Endothelial cell of umbilical vein (primary cell): ENCODE measurements at regions not wholly inside any gene's neighbourhood (a gene's known extent, or its start where the extent isn't known, plus 50 kb on each side); places are given as distances from the start of the nearest gene placed in this dataset.

Experiments
- BruUV-seq: library from RNA; stranded (reverse); fragments of 400-500 nt; replicated peaks from 2 replicates; lab custom pipeline; 2021; lab: Mats Ljungman, UMichigan
- CTCF ChIA-PET: fragments of 300-600, 350-600 bp; sonication (Branson Sonifier 250); formaldehyde crosslinking; loops from one replicate; lab custom pipeline; 2021; ENCODE audit warnings: antibody characterized with exemption, inconsistent platforms; lab: Charles Lee
- POLR2A ChIA-PET: fragments of 300-600, 350-600 bp; sonication (Branson Sonifier 250); formaldehyde crosslinking; loops from one replicate; lab custom pipeline; 2021; ENCODE audit warnings: antibody characterized with exemption, inconsistent platforms; lab: Charles Lee
- DNase-seq: peaks from one replicate; pipeline ENCODE4 v3.0.0-alpha.2; 2011; ENCODE audit warnings: low read depth, low spot score
- FAIRE-seq: peaks from 2 replicates; lab custom pipeline; 2011; peaks lifted over from hg19 to GRCh38; lab: Jason Lieb, UNC
- H2AFZ ChIP-seq: 2 replicates; pipeline ENCODE4 v1.6.0; 2012; ENCODE audit warnings: low read depth, low read length, control low read depth, inconsistent platforms
- H3K27ac ChIP-seq: 2 replicates; pipeline ENCODE4 v1.5.1; 2011; ENCODE audit warnings: low read depth, mild to moderate bottlenecking, control low read depth, low read length, moderate library complexity; ENCODE audit not compliant: insufficient read depth
- H3K27me3 ChIP-seq, 2 experiments: 2 replicates each; pipeline versions ENCODE4 v1.6.0 to v1.6.1; 2011; ENCODE audit warnings: low read length in 2 of 2, mixed read lengths in 1 of 2; ENCODE audit not compliant: control insufficient read depth in 2 of 2, insufficient read depth in 2 of 2
- H3K36me3 ChIP-seq, 2 experiments: 2 replicates in 1 of 2; 3 replicates in 1 of 2; pipeline ENCODE4 v1.5.1; 2011; ENCODE audit warnings: low read length in 2 of 2, mild to moderate bottlenecking in 1 of 2, moderate library complexity in 1 of 2; ENCODE audit not compliant: control insufficient read depth in 2 of 2, insufficient read depth in 2 of 2; ENCODE audit errors: extremely low read depth in 1 of 2
- H3K4me1 ChIP-seq: 3 replicates; pipeline ENCODE4 v1.5.1; 2011; ENCODE audit warnings: mild to moderate bottlenecking, low read length; ENCODE audit not compliant: control insufficient read depth, insufficient read depth; ENCODE audit errors: extremely low read depth
- H3K4me2 ChIP-seq: 2 replicates; pipeline ENCODE4 v1.6.1; 2011; ENCODE audit warnings: low read length, control low read depth, mixed read lengths; ENCODE audit not compliant: insufficient read depth
- H3K4me3 ChIP-seq, 3 experiments: fragments of 200-600 bp in 1 of 3; sonication (generic), shearing (Covaris generic) in 1 of 3; replicated peaks in 1 of 3; 2 replicates each; pipeline ENCODE4 v1.5.1; 2011 to 2016; ENCODE audit warnings: control low read depth in 3 of 3, low read length in 3 of 3, mild to moderate bottlenecking in 2 of 3, inconsistent platforms in 1 of 3, low read depth in 1 of 3, moderate library complexity in 1 of 3; ENCODE audit not compliant: insufficient read depth in 1 of 3
- H3K79me2 ChIP-seq: 2 replicates; pipeline ENCODE4 v1.6.0; 2012; ENCODE audit warnings: low read length, inconsistent platforms; ENCODE audit not compliant: control insufficient read depth, insufficient read depth
- H3K9ac ChIP-seq: replicated peaks from 2 replicates; pipeline ENCODE3; 2011; ENCODE audit warnings: low read length, control low read depth; ENCODE audit not compliant: insufficient read depth; ENCODE audit errors: extremely low read depth
- H3K9me1 ChIP-seq: replicated peaks from 3 replicates; pipeline ENCODE4 v1.6.0; 2011; ENCODE audit warnings: mild to moderate bottlenecking, low read length; ENCODE audit not compliant: control insufficient read depth, insufficient read depth; ENCODE audit errors: extremely low read depth
- H3K9me3 ChIP-seq: replicated peaks from 2 replicates; pipeline ENCODE4 v1.5.1; 2012; ENCODE audit warnings: low read length, inconsistent platforms; ENCODE audit not compliant: control insufficient read depth, insufficient read depth
- H4K20me1 ChIP-seq: replicated peaks from 2 replicates; pipeline ENCODE3; 2011; ENCODE audit warnings: mild to moderate bottlenecking, low read length; ENCODE audit not compliant: control insufficient read depth, insufficient read depth; ENCODE audit errors: extremely low read depth
- FOS ChIP-seq: IDR thresholded peaks from 2 replicates; pipeline ENCODE4 v1.6.1; 2011; ENCODE audit warnings: mild to moderate bottlenecking, low read length, moderate library complexity, borderline replicate concordance; ENCODE audit not compliant: insufficient read depth
- GATA2 ChIP-seq: IDR thresholded peaks from 2 replicates; pipeline ENCODE4 v1.7.0; 2011; ENCODE audit warnings: low read depth, mild to moderate bottlenecking, moderate library complexity, mixed read lengths, low read length; ENCODE audit not compliant: insufficient read length, insufficient read depth
- JUN ChIP-seq: IDR thresholded peaks from 2 replicates; pipeline ENCODE4 v1.6.1; 2011; ENCODE audit warnings: borderline replicate concordance, low read depth; ENCODE audit not compliant: insufficient read length, insufficient read depth
- POLR2AphosphoS5 ChIP-seq: IDR thresholded peaks from 2 replicates; pipeline ENCODE4 v1.6.1; 2012; ENCODE audit warnings: low read depth, mild to moderate bottlenecking, control low read depth, low read length, moderate library complexity; ENCODE audit not compliant: insufficient read depth
- dilution Hi-C: fragments of 300-500 bp; cut with MboI; formaldehyde crosslinking; loops from one replicate; pipeline ENCODE4 v1.15.0; 2019; ENCODE audit warnings: low sequenced_read_pairs; ENCODE audit not compliant: extremely low pct_ligation_motif_present
- intact Hi-C: fragments of 100-400 bp; cut with micrococcal nuclease; formaldehyde crosslinking; loops from one replicate; pipeline ENCODE4 v1.10.0; 2022
- TF ChIP-seq, protein P1 (sequence below), 2 donors: IDR thresholded peaks; 1 replicate in 1 of 2; 2 replicates in 1 of 2; pipeline ENCODE4 v1.5.1; 2011; ENCODE audit warnings: low read length in 2 of 2, mild to moderate bottlenecking in 2 of 2, moderate library complexity in 2 of 2, control low read depth in 1 of 2, inconsistent platforms in 1 of 2, low read depth in 1 of 2; ENCODE audit not compliant: insufficient read depth in 1 of 2; ENCODE audit errors: extremely low read depth in 1 of 2
- TF ChIP-seq, protein P2 (sequence below): IDR thresholded peaks from 2 replicates; pipeline ENCODE4 v1.6.1; 2011; ENCODE audit not compliant: insufficient read depth, insufficient read length

DNA sequence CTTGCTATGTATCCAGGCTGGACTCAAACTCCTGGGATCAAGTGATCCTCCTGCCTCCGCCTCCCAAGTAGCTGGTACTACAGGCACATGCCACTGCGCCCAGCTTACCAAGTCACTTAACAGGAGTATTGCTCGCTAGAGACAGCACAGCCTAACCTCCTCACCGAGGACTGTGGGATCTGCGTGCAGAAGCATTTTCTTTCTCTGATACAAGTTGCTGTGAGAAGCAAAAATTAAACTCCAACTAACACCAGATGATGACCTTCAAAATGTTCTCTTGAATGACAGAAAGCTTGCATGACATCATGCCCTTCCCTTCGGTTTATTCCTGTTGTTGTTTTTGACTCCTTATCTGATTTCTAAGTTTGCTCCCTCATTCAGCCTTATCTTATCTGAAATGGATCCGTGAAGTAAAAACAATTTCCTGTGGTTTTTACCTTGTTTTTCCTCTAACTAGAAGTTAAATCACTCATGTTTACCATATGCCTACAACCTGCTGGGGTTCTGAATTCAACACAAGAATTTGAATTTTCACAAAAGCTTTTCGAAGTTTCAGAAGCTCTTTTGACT, 94.4 kb upstream of the KIF5B start:
- intact Hi-C loops: no loop called here
- BruUV-seq: no TSS peak
- Histone ChIP-seq H3K27me3 (no peaks in the 10 kb centered on the region), H3K9me1 (no peaks in the 10 kb centered on the region), H3K9ac (no peak overlapping the region), H3K36me3 (no peaks in the 10 kb centered on the region), H3K9me3 (no peaks in the 10 kb centered on the region), H3K4me2 (peak overlapping the region; percentile 14), H3K4me1 (peaks cover 32% of the 10 kb centered on the region), H3K4me3 (no peak overlapping the region), H3K27ac (peak overlapping the region; percentile 41), H4K20me1 (no peaks in the 10 kb centered on the region), H3K79me2 (no peaks in the 10 kb centered on the region), H2AFZ (no peak overlapping the region)
- FAIRE-seq (peak; percentile 63), DNase-seq (peak; percentile 56)
- ChIA-PET POLR2A (interaction anchor here (0.9 kb wide), 1 partner anchor 12 kb away, joined by 3 read pairs; no protein-coding TSS in a partner anchor), CTCF (interaction anchor here (0.8 to 1.7 kb wide), 4 partner anchors 9 to 94 kb away, joined by 3 to 4 read pairs (median 4); partner anchors contain the start of gene KIF5B)
- TF ChIP-seq, protein P1, sequence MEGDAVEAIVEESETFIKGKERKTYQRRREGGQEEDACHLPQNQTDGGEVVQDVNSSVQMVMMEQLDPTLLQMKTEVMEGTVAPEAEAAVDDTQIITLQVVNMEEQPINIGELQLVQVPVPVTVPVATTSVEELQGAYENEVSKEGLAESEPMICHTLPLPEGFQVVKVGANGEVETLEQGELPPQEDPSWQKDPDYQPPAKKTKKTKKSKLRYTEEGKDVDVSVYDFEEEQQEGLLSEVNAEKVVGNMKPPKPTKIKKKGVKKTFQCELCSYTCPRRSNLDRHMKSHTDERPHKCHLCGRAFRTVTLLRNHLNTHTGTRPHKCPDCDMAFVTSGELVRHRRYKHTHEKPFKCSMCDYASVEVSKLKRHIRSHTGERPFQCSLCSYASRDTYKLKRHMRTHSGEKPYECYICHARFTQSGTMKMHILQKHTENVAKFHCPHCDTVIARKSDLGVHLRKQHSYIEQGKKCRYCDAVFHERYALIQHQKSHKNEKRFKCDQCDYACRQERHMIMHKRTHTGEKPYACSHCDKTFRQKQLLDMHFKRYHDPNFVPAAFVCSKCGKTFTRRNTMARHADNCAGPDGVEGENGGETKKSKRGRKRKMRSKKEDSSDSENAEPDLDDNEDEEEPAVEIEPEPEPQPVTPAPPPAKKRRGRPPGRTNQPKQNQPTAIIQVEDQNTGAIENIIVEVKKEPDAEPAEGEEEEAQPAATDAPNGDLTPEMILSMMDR (IDR thresholded peaks at IDR 0.05; ENCODE audit: extremely low read depth in 1 of 2, insufficient read depth in 1 of 2, low read depth in 1 of 2, low read length in 2 of 2): no peak
- TF ChIP-seq, protein P2, sequence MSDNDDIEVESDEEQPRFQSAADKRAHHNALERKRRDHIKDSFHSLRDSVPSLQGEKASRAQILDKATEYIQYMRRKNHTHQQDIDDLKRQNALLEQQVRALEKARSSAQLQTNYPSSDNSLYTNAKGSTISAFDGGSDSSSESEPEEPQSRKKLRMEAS: no peak
- TF ChIP-seq JUN (peak; percentile 54), GATA2 (peak; percentile 78), POLR2AphosphoS5 (no peak), FOS (no peak)
- dilution Hi-C loops: no loop called here
